DOHH2 (cell line): ENCODE measurements at regions not wholly inside any gene's neighbourhood (a gene's known extent, or its start where the extent isn't known, plus 50 kb on each side); places are given as distances from the start of the nearest gene placed in this dataset.

Source experiments
- CTCF ChIP-seq: fragments of 200-600 bp; sonication (generic); IDR thresholded peaks from one replicate; pipeline ENCODE4 v1.5.1; 2014; ENCODE audit warnings: antibody characterized with exemption, mild to moderate bottlenecking, low read depth, low read length; ENCODE audit not compliant: poor library complexity, severe bottlenecking
- EZH2phosphoT487 ChIP-seq: fragments of 200-600 bp; sonication (generic); IDR thresholded peaks from 2 replicates; pipeline ENCODE4 v1.6.1; 2017; ENCODE audit warnings: borderline replicate concordance, mild to moderate bottlenecking, antibody characterized with exemption, low read length, moderate library complexity, mixed read lengths

DNA sequence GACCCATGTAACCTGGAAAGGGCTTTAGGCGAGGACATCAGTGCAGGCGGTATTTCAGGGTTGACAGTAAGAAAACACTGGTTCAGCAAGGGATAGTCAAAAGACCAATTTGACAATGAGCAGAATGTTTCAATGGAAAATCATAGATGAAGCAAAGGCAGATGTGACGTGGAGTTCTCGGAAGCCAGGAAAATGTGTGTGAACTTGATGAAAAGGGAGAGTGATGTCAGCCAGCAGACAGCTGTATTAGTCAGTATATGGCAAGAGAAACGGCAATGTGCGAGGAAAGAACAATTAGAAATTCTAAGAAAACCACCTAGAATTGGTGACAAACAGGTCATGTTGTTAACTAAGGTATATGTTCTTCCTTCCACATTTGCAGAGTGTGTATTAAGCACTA is 503.9 kb upstream of the DAB2 start:
- TF ChIP-seq CTCF (no peak), EZH2phosphoT487 (no peak)
